Sigmoid colon (tissue), 4 donors: ENCODE measurements at regions not wholly inside any gene's neighbourhood (a gene's known extent, or its start where the extent isn't known, plus 50 kb on each side); places are given as distances from the start of the nearest gene placed in this dataset.

Source experiments
- CTCF ChIP-seq, 4 experiments: fragments of 450-650 bp in 3 of 4; fragments of 200-600 bp in 1 of 4; IDR thresholded peaks; one replicate each; pipeline ENCODE4 v1.5.1; 2016 to 2019; ENCODE audit warnings: antibody characterized with exemption in 4 of 4, mild to moderate bottlenecking in 3 of 4, moderate library complexity in 2 of 4
- EP300 ChIP-seq, 4 donors: sonication (generic); formaldehyde crosslinking; IDR thresholded peaks; one replicate each; pipeline ENCODE4 v1.6.1; 2017; ENCODE audit warnings: antibody characterized with exemption in 4 of 4

DNA sequence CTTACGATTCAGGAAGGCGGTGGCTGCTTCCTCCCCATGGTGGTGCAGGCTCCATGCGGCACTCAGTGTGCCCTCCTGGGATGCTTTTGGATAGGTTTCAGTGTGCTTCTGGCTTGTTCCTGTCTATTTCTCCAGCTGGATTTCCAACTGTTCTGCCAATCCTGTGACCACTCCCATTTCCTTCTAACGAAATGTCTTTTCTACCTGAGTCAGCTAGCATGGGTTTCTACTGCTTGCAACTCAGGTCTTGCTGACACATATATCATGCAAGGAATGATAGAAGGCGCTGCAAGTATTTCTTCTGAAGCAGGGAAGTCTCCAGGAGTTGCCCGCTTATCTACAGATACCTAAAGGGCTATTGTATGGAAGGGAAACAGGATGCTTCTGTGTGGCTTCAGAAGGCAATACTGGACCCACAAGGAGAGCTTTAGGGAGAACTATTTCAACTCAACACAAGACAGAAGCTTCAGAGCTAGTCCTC is 244.4 kb downstream of the OPA1 start:
- TF ChIP-seq EP300 (IDR thresholded peaks at IDR 0.05) (no peak), CTCF (IDR thresholded peaks at IDR 0.05) (no peak)
